HFFc6 (cell line): ENCODE measurements at regions not wholly inside any gene's neighbourhood (a gene's known extent, or its start where the extent isn't known, plus 50 kb on each side); places are given as distances from the start of the nearest gene placed in this dataset.
"Not testable (repeated sequence)": the region's sequence is repeated elsewhere in the genome, so short reads cannot be mapped to it uniquely, and the experiment has no call there.

ENCODE experiments used
- DNase-seq: peaks from one replicate; pipeline ENCODE4 v3.0.0-alpha.2; 2018
- H3K27ac Mint-ChIP-seq: 2 replicates; pipeline ENCODE4 v1.8.0; 2020; ENCODE audit warnings: mild to moderate bottlenecking, mixed read lengths
- H3K27me3 Mint-ChIP-seq: 2 replicates; pipeline ENCODE4 v1.8.0; 2021; ENCODE audit warnings: mild to moderate bottlenecking, moderate library complexity, mixed read lengths; ENCODE audit not compliant: insufficient read depth
- H3K36me3 Mint-ChIP-seq: 2 replicates; pipeline ENCODE4 v1.8.0; 2021; ENCODE audit warnings: low read depth, mixed read lengths
- H3K4me1 Mint-ChIP-seq: 2 replicates; pipeline ENCODE4 v1.8.0; 2020; ENCODE audit warnings: low read depth, mixed read lengths
- H3K4me3 Mint-ChIP-seq: 2 replicates; pipeline ENCODE4 v1.8.0; 2020; ENCODE audit warnings: mild to moderate bottlenecking, moderate library complexity, mixed read lengths
- H3K9me3 Mint-ChIP-seq: 2 replicates; pipeline ENCODE4 v1.8.0; 2020; ENCODE audit warnings: mild to moderate bottlenecking, mixed read lengths
- CTCF ChIP-seq: fragments of 200-600 bp; sonication (generic); IDR thresholded peaks from 2 replicates; pipeline ENCODE4 v1.5.0; 2021; ENCODE audit warnings: antibody characterized with exemption, mild to moderate bottlenecking

GRCh38 chr6:75020376-75020775, 185.5 kb downstream of the COL12A1 start:
- TF ChIP-seq CTCF, result no peak
- H3K27ac Mint-ChIP-seq, result no peak overlapping the region
- no peaks in the 10 kb centered on the region; the same call in 1 of the 2 replicates for H3K27me3 Mint-ChIP-seq
- no peak overlapping the region for H3K4me3 Mint-ChIP-seq
- 0 out of 2 replicates have a peak, but pooled peaks cover 4% of the 10 kb centered on the region for H3K9me3 Mint-ChIP-seq
- H3K4me1 Mint-ChIP-seq, result peaks cover 13% of the 10 kb centered on the region
- H3K36me3 Mint-ChIP-seq, result no peaks in the 10 kb centered on the region
- DNase-seq, result no peak

DNA sequence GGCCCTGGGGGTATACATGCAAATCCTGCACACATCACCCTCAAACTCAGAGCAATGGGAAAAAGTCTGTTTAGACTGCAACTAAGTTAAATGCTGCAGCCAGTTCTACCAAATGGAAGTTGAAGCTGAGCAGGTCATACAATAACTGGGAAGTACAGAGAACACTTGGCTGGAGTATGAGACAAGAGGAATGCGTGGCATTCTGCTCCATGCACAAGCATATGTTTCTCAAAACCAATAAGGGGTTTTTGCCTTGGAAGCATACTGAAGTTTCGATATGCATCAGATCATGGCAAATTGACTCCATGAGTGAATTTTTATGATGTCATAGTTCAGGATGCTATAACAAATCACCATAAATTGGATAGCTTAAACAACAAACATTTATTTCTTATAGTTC, 193.8 kb downstream of the COL12A1 start:
- TF ChIP-seq CTCF, result no peak
- Mint-ChIP-seq H3K4me1 (no peaks in the 10 kb centered on the region), H3K4me3 (no peak overlapping the region), H3K36me3 (no peaks in the 10 kb centered on the region), H3K9me3 (no peaks in the 10 kb centered on the region; the same call in 1 of the 2 replicates), H3K27me3 (peaks cover 20% of the 10 kb centered on the region), H3K27ac (no peak overlapping the region)
- DNase-seq, result no peak

DNA sequence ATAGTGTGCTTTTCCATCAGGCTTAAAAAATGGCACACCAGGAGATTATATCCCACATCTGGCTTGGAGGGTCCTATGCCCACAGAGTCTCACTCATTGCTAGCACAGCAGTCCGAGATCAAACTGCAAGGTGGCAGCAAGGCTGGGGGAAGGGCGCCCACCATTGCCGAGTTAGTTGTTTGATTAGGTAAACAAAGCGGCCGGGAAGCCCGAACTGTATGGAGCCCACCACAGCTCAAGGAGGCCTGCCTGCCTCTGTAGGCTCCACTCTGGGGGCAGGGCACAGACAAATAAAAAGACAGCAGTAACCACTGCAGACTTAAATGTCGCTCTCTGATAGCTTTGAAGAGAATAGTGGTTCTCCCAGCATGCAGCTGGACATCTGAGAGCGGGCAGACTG, 201.9 kb downstream of the COL12A1 start:
- not testable (repeated sequence) for H3K36me3 Mint-ChIP-seq, H3K9me3 Mint-ChIP-seq, H3K4me1 Mint-ChIP-seq, H3K27me3 Mint-ChIP-seq, H3K4me3 Mint-ChIP-seq, DNase-seq, H3K27ac Mint-ChIP-seq

DNA sequence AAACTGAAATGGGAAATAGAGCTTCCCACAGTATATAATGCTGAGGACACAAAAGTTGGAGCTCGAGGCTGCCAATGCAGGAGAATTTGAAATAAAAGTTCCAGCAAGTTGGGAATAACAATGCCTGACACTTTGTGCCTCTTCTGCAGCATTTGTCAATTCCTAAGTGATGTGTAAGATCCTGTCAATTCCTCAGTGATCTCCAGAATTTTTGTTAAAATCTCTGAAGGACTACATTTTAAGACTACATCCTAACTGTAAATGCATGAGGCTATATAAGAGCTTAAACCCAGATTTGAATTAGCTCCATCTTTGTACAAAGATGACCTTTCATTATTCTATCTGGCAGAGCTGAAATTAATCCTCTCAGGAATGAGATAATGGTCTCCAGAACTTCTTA, 208.2 kb downstream of the COL12A1 start:
- Mint-ChIP-seq H3K36me3 (no peaks in the 10 kb centered on the region), H3K27me3 (peaks cover 2% of the 10 kb centered on the region), H3K27ac (no peak overlapping the region), H3K4me1 (no peaks in the 10 kb centered on the region), H3K4me3 (no peak overlapping the region), H3K9me3 (no peaks in the 10 kb centered on the region)
- no peak for TF ChIP-seq CTCF
- no peak for DNase-seq

DNA sequence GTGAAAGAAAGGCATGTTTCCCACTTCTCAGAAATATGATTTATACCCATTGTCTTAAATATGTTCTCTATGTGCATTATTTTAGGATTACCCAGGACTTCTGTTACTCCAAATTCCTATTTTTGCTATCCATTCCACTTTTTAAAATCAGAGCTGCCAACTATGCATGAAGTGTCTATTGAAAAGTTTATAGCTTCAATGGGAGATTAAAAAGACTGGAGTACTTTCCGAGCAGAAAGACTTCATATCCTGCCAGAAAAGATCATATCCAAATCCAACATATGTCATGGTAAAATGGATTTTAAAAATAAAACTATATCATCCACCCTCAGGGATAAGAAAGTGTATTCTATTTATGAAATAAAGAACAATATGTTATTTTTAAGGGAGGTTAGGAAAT, 212.7 kb downstream of the COL12A1 start:
- no peaks in the 10 kb centered on the region for H3K9me3 Mint-ChIP-seq
- H3K4me1 Mint-ChIP-seq, result no peaks in the 10 kb centered on the region; the same call in 1 of the 2 replicates
- H3K27me3 Mint-ChIP-seq, result no peaks in the 10 kb centered on the region; the same call in 1 of the 2 replicates
- H3K36me3 Mint-ChIP-seq, result no peaks in the 10 kb centered on the region
- H3K27ac Mint-ChIP-seq, result no peak overlapping the region
- TF ChIP-seq CTCF, result no peak
- DNase-seq, result no peak
- H3K4me3 Mint-ChIP-seq, result no peak overlapping the region

DNA sequence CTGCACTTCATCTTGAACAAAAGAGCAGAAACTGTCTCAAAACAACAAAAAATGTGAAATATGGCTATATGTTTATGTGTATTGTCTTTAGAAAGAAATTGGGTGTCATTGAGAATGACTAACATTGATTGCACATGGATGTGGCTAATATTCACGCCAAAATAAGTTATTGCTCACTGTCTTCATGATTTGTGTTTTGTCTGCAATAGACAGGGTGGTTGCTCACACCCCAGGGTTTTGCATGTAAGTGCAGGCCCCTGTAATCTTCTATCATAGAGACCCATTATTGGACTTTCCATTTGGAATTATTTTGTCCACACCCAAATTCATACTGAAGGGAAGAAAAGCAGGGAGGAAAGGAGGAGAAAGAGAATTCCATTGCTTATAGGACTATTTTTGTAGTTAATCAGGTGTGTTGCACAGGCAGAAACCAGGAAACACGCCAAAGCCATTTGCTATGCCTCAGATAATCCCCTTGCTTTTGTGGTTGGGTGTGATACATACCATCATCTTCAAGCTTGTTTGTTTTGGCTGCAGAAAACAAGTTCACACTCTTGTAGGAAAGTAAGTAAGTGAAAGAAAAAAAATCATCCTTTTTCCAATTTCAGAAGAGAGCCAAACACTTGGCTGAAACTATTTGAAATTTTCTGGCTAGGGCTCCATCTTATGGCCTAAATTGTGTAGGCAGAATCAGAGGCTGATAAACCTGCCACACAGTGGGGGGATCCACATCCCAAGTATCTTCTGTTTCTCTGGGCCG, 214.1 kb downstream of the COL12A1 start:
- no peak overlapping the region for H3K4me3 Mint-ChIP-seq
- H3K36me3 Mint-ChIP-seq, result peaks cover 5% of the 10 kb centered on the region
- H3K27ac Mint-ChIP-seq, result no peak overlapping the region
- peak; percentile 2 for DNase-seq
- H3K27me3 Mint-ChIP-seq, result no peaks in the 10 kb centered on the region; the same call in 1 of the 2 replicates
- no peaks in the 10 kb centered on the region; the same call in 1 of the 2 replicates for H3K4me1 Mint-ChIP-seq
- TF ChIP-seq CTCF, result peak; percentile 63; the same call in 1 of the 2 replicates
- peaks cover under 1% of the 10 kb centered on the region for H3K9me3 Mint-ChIP-seq
